HepG2 (cell line): ENCODE measurements at regions not wholly inside any gene's neighbourhood (a gene's known extent, or its start where the extent isn't known, plus 50 kb on each side); places are given as distances from the start of the nearest gene placed in this dataset.

Experiments
- ATAC-seq: fragments of 200-7000 bp; cut with Tn5 transposase; 3 replicates; pipeline ENCODE4 v1.9.1; 2020; ENCODE audit warnings: mild to moderate bottlenecking, moderate library complexity
- BruUV-seq: library from RNA; stranded (reverse); fragments of 400-500 nt; replicated peaks from 2 replicates; lab custom pipeline; 2021; lab: Mats Ljungman, UMichigan
- CTCF ChIA-PET: fragments of 300-600 bp; formaldehyde crosslinking; extraction: SDS; loops from one replicate; lab custom pipeline; 2021; ENCODE audit warnings: low total read pairs, inconsistent platforms, low intra/inter-chr PET ratio; lab: Yijun Ruan, JAX
- POLR2A ChIA-PET: fragments of 350-600 bp; sonication (Branson Sonifier 250); formaldehyde crosslinking; loops from one replicate; lab custom pipeline; 2020; ENCODE audit warnings: antibody characterized with exemption, inconsistent platforms; lab: Yijun Ruan, JAX
- DNase-seq: peaks from one replicate; pipeline ENCODE4 v3.0.0-alpha.2; 2015; ENCODE audit warnings: low spot score
- FAIRE-seq: peaks from 3 replicates; lab custom pipeline; 2011; peaks lifted over from hg19 to GRCh38; lab: Jason Lieb, UNC
- H2AFZ ChIP-seq: one replicate; pipeline ENCODE4 v1.6.1; 2011; ENCODE audit warnings: low read length, inconsistent platforms
- H3K27ac ChIP-seq: fragments of 300-600 bp; 3 replicates; pipeline ENCODE4 v1.8.0; 2011; ENCODE audit warnings: mixed run types, mild to moderate bottlenecking, mixed read lengths, low read length, inconsistent platforms; ENCODE audit not compliant: insufficient read depth; ENCODE audit errors: extremely low read length
- H3K27me3 ChIP-seq, 2 experiments: fragments of 200-600 bp in 1 of 2; 2 replicates in 1 of 2; 3 replicates in 1 of 2; pipeline versions ENCODE4 v1.6.0 to v1.8.0; 2011; ENCODE audit warnings: low read length in 2 of 2, mild to moderate bottlenecking in 2 of 2, moderate library complexity in 2 of 2, inconsistent platforms in 1 of 2; ENCODE audit not compliant: insufficient read depth in 2 of 2, control insufficient read depth in 1 of 2
- H3K36me3 ChIP-seq, 2 experiments: fragments of 200-600 bp in 1 of 2; replicated peaks in 1 of 2; 2 replicates in 1 of 2; 3 replicates in 1 of 2; pipeline versions ENCODE4 v1.5.1 to v1.8.0; 2011; ENCODE audit warnings: low read length in 2 of 2, inconsistent platforms in 1 of 2; ENCODE audit not compliant: insufficient read depth in 2 of 2, control insufficient read depth in 1 of 2
- H3K4me1 ChIP-seq: 2 replicates; pipeline ENCODE4 v1.5.1; 2012; ENCODE audit warnings: low read length, inconsistent platforms; ENCODE audit not compliant: insufficient read depth
- H3K4me2 ChIP-seq: 2 replicates; pipeline ENCODE4 v1.6.0; 2011; ENCODE audit warnings: low read depth, low read length, inconsistent platforms
- H3K4me3 ChIP-seq, 3 experiments: fragments of 200-600 bp in 1 of 3; sonication (generic), shearing (Covaris generic) in 1 of 3; replicated peaks in 1 of 3; 2 replicates each; pipeline ENCODE4 v1.5.1; 2011 to 2016; ENCODE audit warnings: low read length in 3 of 3, inconsistent platforms in 2 of 3, low read depth in 2 of 3, mild to moderate bottlenecking in 2 of 3, control low read depth in 1 of 3, mixed read lengths in 1 of 3; ENCODE audit not compliant: insufficient read depth in 1 of 3
- H3K79me2 ChIP-seq: one replicate; pipeline ENCODE4 v1.6.1; 2011; ENCODE audit warnings: low read length, inconsistent platforms; ENCODE audit not compliant: insufficient read depth
- H3K9ac ChIP-seq: 2 replicates; pipeline ENCODE4 v1.6.0; 2011; ENCODE audit warnings: mild to moderate bottlenecking, low read depth, low read length, inconsistent platforms; ENCODE audit not compliant: insufficient read depth
- H3K9me3 ChIP-seq: 2 replicates; pipeline ENCODE4 v1.5.1; 2012; ENCODE audit warnings: mild to moderate bottlenecking, low read length
- H4K20me1 ChIP-seq: 2 replicates; pipeline ENCODE4 v1.6.0; 2011; ENCODE audit warnings: inconsistent platforms, mild to moderate bottlenecking, low read length, moderate library complexity; ENCODE audit not compliant: insufficient read depth
- MXD4 ChIP-seq: IDR thresholded peaks from 2 replicates; pipeline ENCODE4 v1.6.1; 2016; ENCODE audit warnings: mild to moderate bottlenecking, missing biosample characterization, missing genetic modification reagents
- TEAD2 ChIP-seq: sonication (generic); formaldehyde crosslinking; IDR thresholded peaks from 2 replicates; pipeline ENCODE4 v1.9.0; 2021; ENCODE audit warnings: missing genetic modification reagents
- ZBTB46 ChIP-seq: sonication (generic); formaldehyde crosslinking; IDR thresholded peaks from 2 replicates; pipeline ENCODE4 v1.4.0; 2020; ENCODE audit warnings: mild to moderate bottlenecking, missing genetic modification reagents, borderline replicate concordance
- ZNF431 ChIP-seq: sonication (generic); formaldehyde crosslinking; IDR thresholded peaks from 2 replicates; pipeline ENCODE4 v1.9.0; 2022; ENCODE audit warnings: missing genetic modification reagents, low read depth, mild to moderate bottlenecking, borderline replicate concordance
- ZNF609 ChIP-seq: sonication (generic); formaldehyde crosslinking; IDR thresholded peaks from 2 replicates; pipeline ENCODE4 v1.4.0; 2020; ENCODE audit warnings: mild to moderate bottlenecking, missing genetic modification reagents, borderline replicate concordance
- ZNF788 ChIP-seq: sonication (generic); formaldehyde crosslinking; IDR thresholded peaks from 2 replicates; pipeline ENCODE4 v1.5.0; 2020; ENCODE audit warnings: mild to moderate bottlenecking, missing genetic modification reagents, borderline replicate concordance
- WGBS: methylation state at CpG from one replicate; pipeline ENCODE4 v1.1.6; 2017; ENCODE audit warnings: low lambda C conversion rate; 5-methylcytosine and 5-hydroxymethylcytosine counted together
- in situ Hi-C: cut with HindIII; loops from 2 replicates; pipeline ENCODE4 v1.10.0; 2017; ENCODE audit warnings: low pct_unique_long_range_greater_than_20kb; ENCODE audit not compliant: extremely low pct_ligation_motif_present
- intact Hi-C: fragments of 100-400 bp; cut with micrococcal nuclease; formaldehyde crosslinking; loops from one replicate; pipeline ENCODE4 v1.10.0; 2022; ENCODE audit not compliant: unreplicated experiment
- TF ChIP-seq, protein P1 (sequence below): sonication (generic); formaldehyde crosslinking; IDR thresholded peaks from 2 replicates; pipeline ENCODE4 v1.4.0; 2020; ENCODE audit warnings: low read depth, missing genetic modification reagents

DNA sequence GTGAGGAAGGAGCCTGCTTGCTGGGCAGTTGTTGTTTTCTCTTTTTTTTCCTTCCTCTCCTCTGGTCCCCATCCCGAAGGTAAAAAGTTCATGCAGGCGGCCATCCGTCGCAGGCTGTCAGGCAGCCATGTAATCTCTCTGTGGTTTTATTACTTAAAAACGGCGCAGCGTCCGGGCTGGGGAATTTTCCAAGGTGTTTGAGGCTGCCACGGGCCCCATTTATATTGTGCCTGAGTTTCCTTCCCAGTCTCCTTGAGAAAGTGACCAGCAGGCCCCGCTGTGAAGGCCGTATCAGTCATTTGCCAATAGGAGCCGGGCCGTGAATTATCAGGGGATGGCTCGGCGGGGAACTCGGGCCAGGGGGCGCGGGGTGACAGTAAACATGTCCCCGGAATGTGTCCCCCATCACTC lies 289.7 kb downstream of the PBX3 start:
- DNase-seq (no peak), ATAC-seq (no peak), FAIRE-seq (no peak)
- CTCF ChIA-PET, result no interaction called here
- POLR2A ChIA-PET, result no interaction called here
- Histone ChIP-seq H3K4me3 (no peak overlapping the region), H3K4me2 (no peak overlapping the region), H3K36me3 (no peaks in the 10 kb centered on the region), H3K27ac (no peak overlapping the region), H3K79me2 (no peaks in the 10 kb centered on the region), H3K27me3 (peaks cover 4 to 34% of the 10 kb centered on the region in 2 experiments; a peak in 3 of 5 replicates)
- intact Hi-C loops (no loop called here), in situ Hi-C loops (no loop called here)
- no TSS peak for BruUV-seq
- TF ChIP-seq ZNF431, result no peak
- TF ChIP-seq, protein P1, sequence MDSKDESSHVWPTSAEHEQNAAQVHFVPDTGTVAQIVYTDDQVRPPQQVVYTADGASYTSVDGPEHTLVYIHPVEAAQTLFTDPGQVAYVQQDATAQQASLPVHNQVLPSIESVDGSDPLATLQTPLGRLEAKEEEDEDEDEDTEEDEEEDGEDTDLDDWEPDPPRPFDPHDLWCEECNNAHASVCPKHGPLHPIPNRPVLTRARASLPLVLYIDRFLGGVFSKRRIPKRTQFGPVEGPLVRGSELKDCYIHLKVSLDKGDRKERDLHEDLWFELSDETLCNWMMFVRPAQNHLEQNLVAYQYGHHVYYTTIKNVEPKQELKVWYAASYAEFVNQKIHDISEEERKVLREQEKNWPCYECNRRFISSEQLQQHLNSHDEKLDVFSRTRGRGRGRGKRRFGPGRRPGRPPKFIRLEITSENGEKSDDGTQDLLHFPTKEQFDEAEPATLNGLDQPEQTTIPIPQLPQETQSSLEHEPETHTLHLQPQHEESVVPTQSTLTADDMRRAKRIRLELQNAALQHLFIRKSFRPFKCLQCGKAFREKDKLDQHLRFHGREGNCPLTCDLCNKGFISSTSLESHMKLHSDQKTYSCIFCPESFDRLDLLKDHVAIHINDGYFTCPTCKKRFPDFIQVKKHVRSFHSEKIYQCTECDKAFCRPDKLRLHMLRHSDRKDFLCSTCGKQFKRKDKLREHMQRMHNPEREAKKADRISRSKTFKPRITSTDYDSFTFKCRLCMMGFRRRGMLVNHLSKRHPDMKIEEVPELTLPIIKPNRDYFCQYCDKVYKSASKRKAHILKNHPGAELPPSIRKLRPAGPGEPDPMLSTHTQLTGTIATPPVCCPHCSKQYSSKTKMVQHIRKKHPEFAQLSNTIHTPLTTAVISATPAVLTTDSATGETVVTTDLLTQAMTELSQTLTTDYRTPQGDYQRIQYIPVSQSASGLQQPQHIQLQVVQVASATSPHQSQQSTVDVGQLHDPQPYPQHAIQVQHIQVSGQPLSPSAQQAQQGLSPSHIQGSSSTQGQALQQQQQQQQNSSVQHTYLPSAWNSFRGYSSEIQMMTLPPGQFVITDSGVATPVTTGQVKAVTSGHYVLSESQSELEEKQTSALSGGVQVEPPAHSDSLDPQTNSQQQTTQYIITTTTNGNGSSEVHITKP, result no peak
- TF ChIP-seq, all 625 proteins: peak for 0
- 44% methylated on average over 11 of the region's 19 CpGs for WGBS
- H3K9ac ChIP-seq, result no peak overlapping the region
- H3K9me3 ChIP-seq, result no peaks in the 10 kb centered on the region
- no peaks in the 10 kb centered on the region for H3K4me1 ChIP-seq
- no peaks in the 10 kb centered on the region for H4K20me1 ChIP-seq
- no peak overlapping the region for H2AFZ ChIP-seq

- Histone ChIP-seq H3K9me3 (no peaks in the 10 kb centered on the region), H3K4me1 (no peaks in the 10 kb centered on the region), H4K20me1 (no peaks in the 10 kb centered on the region), H3K27ac (no peak overlapping the region), H3K27me3 (peaks cover 4 to 34% of the 10 kb centered on the region in 2 experiments; a peak in 3 of 5 replicates), H3K36me3 (no peaks in the 10 kb centered on the region), H3K4me2 (no peak overlapping the region), H3K4me3 (no peak overlapping the region), H3K79me2 (no peaks in the 10 kb centered on the region), H2AFZ (no peak overlapping the region), H3K9ac (no peak overlapping the region)
- ATAC-seq, result no peak; the same call in 2 of the 3 replicates
- FAIRE-seq, result no peak
- ChIA-PET CTCF (no interaction called here), POLR2A (no interaction called here)
- WGBS, result 26% methylated on average over 6 of the region's 6 CpGs
- intact Hi-C loops, result no loop called here
- BruUV-seq, result no TSS peak
- no peak for DNase-seq
- in situ Hi-C loops, result no loop called here
- TF ChIP-seq ZBTB46 (CRISPR knock-in tag) (no peak), ZNF609 (CRISPR knock-in tag) (no peak), ZNF788 (CRISPR knock-in tag) (no peak), MXD4 (CRISPR knock-in tag) (no peak), TEAD2 (CRISPR knock-in tag) (no peak)
These were observed 287.8 kb upstream of the MVB12B start for GRCh38 chr9:126038790-126039189.
